ENCODE measurements at regions not wholly inside any gene's neighbourhood (a gene's known extent, or its start where the extent isn't known, plus 50 kb on each side); places are given as distances from the start of the nearest gene placed in this dataset.

DNA sequence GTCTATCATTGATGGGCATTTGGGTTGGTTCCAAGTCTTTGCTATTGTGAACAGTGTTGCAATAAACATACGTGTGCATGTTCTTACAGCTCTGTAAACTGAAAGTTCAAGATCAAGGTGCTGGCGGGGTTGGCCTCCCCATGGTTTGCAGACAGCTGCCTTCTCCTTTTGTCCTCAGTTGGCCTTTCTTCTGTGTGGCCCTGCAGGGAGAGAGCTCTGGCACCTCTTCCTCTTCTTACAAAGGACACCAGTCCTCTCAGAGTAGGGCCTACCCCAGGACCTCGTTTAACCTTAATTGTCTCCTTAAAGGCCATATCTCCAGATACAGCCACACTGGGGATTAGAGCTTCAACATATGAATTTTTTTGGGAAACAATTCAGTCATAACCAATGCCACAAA is 462.7 kb downstream of the TCERG1L start:
- no peak for DNase-seq

DNA sequence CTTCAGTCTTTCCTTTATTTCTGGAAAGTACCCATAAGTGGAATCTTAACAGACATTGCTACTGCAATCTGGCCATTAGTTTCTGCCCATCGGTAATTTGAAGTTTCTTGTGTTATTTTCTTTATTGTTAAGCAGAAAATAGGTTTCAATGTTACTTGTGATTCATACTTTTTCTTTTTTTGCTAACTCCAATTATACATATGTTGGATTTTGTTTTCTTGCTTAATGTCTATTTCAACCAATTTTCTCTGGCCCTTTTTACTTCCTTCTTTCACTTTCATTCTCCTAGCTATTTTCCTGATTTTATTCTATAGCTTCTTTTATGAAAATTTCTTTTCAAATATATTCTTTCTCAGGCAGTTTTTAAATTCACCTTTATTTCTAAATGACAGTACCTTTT is 457.4 kb downstream of the TCERG1L start:
- no peak for DNase-seq

DNA sequence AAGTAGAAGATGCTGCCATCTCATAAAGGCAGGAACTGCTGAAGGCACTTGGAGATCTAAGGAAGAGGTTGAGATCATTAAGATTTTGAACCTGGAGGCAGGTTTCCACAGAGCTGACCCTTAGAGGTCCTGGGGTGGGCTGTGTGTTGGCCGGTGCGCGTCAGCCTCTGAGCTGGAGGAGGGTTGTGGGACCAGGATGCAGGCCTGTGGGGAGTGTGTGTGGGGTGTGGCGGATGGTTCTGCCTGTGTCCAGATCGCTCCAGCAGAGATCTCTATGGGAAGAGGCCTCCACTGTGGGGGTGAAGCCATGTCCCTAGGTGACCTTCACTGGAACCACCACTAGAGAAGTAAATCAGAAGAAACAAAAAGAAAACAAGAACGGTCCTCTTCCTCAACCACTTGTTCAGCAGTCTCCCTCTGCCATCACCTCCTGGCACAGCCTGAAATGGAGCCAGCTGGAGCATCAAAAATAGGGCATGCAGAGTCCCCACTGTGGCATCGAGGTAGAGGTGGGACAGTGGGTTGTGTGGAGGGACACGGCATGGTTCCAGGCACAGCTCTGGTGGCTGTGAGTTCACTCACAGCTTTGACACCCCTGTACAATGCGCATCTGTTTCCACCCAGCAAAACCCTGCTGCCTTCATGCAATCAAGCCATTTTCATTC is 453.8 kb downstream of the TCERG1L start:
- DNase-seq, result no peak

DNA sequence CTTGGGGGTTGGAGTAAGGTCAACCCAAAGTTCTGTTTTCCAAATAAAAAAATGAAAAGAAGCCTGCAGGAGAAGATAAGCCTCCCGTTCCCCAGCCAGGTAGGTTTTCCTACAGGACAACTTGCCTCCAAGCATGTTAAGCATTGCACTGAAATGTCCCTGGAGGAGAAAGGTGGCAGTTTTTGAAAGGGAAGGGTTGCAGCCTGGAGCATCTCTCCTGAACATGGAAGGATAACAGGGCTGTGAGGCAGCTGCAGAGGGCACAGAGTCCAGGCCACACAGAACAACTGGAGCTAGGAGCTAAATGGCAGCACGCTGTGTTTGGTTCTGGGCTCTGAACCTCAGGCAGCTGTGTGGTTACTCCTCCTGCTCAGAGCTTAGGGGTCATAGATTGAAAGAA is 452.9 kb downstream of the TCERG1L start:
- no peak for DNase-seq

DNA sequence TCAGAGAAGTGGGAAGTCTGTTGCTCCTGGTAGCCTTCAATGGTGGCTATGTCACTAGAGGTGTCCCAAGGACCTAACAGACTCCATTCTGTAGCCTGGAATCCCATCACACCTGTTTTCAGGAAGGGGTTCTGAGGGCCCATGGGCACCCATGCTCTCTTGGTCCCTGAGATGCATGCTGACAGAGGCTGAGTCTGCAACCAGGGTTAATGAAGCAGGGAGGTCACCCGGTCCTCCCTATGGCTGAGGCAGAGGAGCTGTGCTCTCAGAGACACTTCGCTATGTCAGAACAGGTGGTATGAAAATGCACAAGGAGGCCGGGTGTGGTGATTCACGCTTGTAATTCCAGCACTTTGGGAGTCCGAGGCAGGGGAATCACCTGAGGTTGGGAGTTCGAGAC is 452.1 kb downstream of the TCERG1L start:
- DNase-seq, result no peak

DNA sequence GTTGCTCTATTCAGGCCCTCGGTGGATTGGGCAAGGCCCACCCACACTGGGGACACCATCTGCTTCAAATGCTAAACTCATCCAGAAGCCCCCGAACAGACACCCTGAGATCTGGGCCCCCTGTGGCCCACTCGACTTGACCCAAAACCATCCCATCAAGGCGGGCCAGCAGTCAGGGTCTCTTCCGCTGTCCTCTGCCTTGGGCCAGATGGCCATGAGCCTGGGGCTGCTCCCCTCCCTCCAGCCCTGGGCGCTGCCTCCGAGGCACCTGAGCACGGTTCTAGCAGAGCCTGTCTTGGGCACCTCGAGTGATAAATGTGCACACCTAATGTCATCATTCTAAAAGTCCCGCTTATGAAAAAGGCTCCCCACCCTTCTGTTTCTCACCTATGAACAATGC is 449.4 kb downstream of the TCERG1L start:
- no peak for DNase-seq

DNA sequence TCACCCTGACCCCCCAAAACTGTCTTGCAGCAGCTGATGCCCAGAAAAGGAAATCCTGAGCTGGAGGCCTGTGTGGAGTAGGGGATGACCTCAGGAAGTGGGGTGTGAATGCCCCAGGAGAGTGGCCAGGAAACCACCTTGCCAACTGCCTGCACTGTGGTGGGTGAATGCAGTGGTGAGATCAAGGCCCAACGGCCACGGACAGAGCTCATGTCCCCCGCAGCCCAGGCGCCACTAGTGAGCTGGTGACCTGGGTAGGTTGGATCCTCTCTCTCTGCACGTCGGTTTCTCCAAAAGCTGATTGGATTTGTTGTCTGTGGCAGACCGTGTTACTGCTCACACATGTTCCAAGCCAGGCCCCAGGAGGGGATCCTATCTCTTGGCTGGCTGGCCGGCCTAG is 448.9 kb downstream of the TCERG1L start:
- no peak for DNase-seq

DNA sequence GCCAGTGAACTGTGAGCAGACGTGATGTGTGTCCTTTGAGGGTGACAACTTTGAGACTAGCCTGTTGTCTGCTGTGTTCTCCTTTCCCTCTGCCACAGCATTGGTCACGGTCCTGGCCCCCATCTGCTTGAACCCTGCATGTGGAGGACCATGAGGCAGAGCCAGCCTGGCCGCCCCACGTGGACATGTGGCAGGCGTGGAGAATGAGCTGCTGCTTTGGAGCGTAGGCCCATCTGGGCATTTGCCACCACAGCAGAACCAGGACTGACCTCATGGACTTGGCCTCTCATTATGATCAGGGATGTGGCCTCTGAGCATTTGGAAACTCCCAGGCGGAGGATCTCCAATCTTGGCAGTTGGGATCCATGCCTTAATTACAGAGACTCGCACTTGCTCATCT is 448.5 kb downstream of the TCERG1L start:
- DNase-seq, result no peak

DNA sequence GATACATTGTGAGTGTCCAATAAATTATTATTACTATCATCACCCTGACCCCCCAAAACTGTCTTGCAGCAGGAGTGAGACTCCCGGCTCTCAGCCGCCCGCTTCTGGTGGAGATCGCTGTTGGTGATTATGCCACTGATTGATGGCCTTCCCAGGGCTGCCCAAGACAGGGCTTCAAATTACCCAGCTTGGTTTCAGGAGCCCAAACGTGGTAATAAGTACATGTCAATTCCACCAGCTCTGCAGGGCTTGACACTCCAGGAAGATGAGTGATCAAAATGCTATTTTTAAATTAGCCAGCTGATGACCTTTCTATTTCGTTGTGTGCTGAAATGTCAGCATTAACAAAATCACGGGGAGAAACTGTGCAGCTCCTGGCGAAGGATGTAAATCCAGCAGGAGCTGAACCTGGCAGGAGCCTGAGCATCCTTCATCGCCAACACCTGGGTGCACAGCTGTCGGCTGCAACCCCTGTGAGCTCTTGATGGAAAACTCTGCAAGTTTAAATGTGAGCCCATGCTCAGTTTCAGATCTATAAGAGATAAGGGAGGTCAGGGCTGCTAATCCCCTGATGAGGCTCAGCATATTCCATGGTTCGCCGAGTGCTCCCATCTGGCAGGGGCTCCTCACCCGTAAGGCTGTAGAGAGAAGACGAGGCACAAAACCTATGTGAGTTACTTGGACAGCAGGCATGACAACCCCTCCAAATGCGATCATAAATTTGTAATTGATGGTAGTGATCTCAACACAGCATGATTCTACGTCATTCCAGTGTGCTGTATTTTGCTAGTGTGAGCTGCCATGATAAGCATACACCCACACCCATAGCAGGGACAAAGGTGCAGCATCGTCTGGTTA is 446.3 kb downstream of the TCERG1L start:
- no peak for DNase-seq

DNA sequence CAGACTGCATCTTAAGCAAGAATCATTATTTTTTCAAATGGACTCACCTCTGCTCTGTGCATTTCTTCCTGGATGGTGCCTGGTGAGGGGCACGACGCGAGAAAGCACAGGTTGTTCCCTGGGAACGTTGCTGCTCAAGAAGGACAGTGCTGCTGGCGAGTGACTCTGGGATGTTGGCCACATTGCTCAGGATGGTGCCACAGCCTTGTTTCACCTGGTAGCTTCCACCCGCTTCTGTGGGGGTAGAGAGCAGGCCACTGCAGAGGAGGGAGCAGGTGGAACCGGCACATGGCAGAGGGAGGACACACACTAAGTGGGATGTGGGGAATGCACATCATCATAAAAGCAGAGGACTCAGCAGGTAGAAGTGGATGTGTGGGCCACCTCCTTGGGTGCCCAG is 444.7 kb downstream of the TCERG1L start:
- DNase-seq, result no peak

DNA sequence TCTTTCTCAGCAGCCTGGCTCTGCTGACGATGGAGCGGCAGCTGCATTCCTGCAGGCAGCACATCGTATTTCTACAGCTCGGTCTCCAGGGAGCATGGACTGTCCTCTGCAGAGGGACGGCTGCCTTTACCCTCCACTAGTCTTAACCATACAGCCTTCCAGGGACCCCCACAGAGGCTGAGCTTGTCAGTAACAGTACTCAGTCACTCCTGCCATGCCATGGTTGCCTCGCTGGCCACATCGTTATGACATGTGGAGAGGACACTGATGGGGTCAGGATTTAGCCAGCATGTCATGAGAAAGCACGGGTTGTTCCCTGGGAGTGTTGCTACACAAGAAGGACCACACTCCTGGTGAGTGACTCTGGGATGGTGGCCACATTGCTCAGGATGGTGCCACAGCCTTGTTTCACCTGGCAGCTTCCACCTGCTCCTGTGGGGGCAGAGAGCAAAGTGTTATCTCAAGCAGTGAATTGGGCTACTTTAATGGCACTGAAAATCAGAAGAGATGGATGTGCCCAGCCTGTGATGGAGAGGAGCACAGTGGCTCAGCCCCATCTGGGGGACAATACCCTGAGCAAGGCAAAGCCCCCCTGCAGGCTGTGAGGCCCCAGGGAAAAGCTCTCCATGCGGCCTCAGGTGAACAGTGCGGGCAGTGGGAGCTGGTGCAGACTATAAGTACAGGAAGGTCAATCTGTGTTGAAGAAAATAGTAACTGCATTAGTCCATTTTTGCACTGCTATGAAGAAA is 443.9 kb downstream of the TCERG1L start:
- DNase-seq, result no peak

DNA sequence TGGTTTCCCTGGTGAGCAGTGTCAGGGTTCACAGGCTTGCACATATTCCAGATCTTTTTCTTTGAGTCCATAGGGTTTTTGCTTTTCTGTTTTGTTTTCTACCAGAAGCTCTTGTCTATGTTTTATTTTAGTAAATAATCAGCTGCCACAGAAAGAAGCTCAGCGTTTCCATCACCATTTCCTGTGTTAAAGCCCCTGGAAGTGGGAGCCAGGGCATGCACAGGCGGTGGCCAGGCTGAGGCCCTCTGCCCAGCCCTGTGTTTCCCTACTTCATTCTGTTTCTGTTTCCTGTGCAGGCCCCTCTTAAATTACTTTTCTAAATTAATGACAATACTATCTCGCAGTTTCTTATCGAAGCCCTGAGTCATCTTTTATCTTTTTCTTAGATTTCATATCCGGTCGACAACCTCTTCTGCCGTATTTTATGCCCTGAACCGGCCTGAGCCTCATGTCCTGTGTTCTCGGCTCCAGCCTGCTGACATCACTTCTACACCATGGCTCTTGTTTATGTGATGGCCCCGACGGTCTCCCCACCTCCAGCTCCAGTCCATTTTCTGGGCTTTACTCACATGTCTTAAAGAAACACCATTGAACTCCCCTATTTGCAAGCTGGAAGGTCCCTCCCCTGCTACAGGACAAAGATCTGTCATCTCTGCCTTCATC is 442.2 kb downstream of the TCERG1L start:
- DNase-seq, result no peak

DNA sequence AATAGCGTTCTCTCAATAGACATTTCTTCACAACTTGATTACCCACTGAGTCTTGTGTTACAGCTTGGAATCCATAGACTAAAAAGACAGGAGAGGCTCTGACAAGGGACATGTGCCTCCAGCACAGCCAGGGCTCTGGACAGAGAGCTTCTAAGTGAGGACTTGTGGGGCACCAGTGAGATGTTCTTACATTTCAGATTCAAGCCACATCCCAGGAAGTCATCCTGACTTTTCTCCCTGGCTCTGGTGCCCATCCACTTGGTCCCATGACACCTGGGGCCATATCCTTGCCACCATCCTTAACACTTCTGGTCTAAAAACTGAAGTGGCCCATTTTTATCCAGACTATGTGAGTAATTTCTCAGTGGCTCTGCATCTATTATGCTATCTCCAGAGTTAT is 440.1 kb downstream of the TCERG1L start:
- no peak for DNase-seq

DNA sequence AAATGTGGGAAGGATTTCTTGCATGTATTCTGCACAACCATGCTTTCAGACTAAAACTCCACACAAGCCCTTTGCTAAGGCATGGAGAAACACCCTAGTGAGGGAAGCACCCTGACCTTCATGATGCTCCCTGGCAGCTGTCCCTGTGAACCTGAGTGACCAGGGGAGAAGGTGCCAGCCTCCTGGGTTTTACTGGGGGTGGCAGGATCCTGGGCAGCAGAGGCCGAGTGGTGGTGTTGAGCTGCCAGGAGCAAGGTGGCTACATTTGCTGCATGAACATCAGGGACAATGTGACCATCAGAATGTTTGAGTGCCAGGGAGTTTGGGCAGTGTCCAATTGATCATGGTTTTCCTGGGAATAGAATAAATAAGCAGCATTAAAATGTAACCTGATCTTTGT is 437.9 kb downstream of the TCERG1L start:
- DNase-seq, result no peak

DNA sequence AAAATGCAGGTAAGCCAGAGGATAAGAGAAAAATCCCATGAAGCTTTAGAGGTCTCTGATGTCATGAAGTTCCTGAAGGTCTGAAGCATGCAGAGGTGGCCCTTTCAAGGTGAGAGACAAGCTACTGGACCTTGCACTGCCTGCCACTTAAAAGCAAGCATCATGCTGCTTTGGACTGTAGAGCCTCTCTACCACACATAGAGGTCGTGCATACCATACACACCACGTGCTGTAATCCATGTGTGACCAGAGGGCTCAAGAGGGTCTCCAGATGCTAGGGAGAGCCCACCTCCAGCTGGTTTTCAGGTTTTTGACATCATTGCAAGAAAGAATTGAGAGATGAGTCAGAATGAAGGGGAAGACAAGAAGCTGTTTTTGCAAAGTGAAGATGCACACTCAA is 436.4 kb downstream of the TCERG1L start:
- no peak for DNase-seq

DNA sequence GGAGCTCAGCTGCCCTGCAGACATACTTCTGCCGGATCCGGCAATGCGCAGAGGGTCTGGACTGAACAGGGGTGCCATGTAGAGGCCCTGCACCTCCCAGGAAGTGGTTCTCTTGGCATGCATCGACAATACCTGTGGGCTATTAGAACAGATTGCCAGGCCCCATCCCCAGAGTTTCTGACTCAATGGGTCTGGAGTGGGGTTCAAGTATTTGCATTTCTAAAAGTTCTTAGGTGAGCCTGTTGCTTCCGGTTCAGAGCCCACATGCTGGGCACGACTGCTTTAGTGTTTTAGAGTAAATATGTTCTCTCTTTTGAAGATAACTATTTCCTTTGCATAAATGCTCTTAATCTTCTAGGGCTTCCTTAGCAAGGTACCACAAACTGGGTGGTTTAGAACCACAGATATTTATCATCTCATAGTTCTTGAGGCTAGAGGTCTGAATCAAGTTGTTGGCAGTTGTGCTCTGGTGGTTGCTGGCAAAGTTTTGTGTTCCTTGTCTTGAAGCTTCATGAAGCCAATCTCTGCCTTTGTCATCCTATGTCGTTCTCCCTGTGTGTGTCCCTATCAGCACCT is 435.5 kb downstream of the TCERG1L start:
- DNase-seq, result no peak

DNA sequence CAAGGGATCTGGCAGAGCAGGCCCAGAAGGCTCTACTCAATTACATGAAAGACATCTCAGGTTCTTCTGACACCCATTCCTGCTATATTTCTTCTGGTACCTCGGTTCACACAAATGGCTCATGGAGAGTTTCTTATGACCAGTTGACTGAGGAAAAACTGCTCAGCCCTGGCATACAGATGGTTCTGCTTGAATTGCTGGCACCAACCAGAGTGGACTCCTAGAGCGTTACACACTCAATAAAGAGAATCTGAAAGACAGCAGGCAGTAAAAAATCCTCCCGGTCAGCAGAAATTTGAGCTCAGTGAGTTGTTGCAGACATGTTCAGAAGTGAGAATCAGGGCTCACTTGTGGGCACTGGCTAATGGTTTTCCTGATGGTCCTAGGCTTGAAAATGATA is 434.4 kb downstream of the TCERG1L start:
- DNase-seq, result no peak

DNA sequence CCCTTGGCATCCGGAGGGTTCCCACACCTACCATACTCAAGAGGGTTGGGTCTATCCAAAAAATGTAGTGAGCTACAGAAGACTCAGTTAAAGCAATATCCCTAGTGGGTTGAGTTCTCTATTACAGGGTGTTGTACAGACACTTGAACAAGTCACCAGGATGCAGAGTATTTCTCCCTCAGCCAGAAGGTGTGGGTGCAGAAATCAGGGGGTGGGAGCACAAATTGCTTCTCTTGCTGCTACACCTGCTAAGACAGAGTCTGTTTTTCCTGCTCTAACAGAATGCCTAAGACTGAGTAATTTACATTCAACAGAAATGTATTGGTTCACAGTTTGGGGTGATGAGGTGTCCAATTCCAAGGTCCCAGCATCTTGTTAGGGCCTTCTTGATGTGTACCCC is 433.4 kb downstream of the TCERG1L start:
- no peak for DNase-seq

DNA sequence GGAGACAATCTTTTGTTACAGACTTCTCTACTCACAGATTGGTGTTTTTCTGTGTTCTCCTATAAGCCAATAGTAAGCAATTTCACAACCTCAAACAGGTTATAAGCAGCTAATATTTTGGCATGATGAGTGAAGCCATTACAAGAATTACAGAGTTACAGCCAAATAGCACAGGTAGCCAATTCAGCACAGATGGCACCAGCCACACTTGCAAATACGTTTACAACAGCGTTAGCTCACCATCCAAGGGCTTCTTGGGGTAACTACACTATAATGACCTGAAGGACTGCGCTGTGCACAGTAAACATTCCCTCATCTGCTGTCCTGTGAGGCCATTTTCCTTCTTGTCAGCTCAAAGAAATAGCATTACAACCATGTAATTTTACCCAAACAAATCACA is 428.6 kb downstream of the TCERG1L start:
- no peak for DNase-seq

DNA sequence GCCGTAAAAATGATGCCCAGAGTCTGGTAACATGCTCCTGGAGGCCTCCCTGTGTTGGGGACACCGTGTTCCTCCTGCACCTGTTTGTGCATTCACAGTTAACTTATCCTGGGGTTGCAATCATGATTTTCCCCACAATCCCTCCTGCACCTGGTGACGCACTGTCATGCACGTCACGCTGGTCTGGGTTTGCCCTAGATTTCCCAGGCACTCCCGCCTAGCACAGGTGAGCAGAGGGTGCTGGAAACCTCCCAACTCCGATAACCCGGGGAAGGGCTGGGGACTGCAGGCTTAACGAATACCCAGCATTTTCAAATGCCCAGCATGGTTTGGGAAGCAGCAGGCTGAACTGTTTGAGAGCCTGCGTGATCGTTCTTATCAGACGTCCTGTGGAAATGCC is 427.1 kb downstream of the TCERG1L start:
- DNase-seq, result no peak

DNA sequence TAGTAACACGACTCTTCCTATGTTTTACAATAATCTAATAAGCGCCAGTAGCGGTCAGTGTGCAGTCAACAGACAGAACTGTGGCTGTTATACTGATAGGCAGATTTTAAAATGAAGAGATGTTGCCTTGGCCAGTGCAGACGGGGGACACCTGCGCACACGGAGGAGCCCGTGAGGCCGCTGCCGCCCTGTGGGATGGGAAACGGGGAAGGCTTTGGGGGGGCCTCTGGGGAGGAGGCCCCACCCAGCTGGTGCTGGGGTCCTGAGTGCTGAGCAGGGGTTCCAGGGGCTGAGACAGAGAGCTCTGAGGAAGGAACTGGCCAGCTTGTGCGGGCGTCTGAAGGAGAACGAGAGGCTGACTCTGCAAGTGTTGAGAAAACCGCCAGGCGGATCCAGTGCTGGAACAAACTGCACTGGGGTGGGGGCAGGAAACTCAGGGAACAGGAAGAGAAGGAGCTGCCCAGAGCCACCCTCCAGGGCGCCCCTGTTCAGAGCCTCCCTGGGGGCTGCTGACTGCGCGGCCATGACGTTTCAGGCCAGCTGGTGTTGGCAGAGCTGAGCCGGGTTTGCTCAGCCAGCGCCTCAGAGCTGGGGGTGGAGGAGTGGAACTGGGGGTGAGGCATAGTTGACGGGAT is 426.4 kb downstream of the TCERG1L start:
- no peak for DNase-seq

DNA sequence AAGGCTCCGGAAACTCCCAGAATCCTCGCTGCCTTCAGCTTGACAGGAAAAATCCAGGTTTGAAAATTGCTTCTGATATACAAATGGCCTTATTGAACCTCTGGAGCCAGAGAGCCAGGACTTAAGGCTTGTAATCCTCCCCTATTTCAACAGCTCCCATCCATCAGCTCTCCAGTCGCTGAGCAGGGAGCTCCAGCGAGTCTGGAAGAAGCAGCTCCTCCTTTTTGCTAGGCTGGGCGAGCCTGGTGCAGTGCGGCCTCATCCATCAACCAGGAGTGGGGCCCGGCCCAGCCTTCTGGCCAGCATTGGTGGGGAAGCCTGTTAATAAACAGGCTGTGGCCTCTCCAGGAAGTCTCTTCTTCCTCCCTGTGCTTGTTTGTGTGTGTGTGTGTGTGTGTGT is 424.4 kb downstream of the TCERG1L start:
- DNase-seq, result no peak

DNA sequence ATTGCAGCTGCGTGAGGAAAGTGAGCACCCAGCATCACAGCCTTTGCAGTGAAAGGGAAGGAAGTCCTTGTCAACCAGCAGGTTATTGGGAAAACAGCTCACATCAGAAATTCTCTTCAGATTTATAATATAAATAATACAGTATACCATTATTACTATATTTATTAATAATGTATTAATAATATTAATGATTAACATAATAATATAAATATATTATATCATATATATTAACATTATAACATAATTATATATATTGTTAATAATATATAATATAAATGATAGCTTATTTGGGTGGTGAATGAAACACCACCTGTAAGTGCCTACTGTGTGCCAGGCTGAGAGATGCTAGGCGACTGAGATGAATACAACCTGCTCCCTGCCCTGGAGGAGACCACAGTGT is 423.0 kb downstream of the TCERG1L start:
- DNase-seq, result no peak
